ENCODE measurements at regions not wholly inside any gene's neighbourhood (a gene's known extent, or its start where the extent isn't known, plus 50 kb on each side); places are given as distances from the start of the nearest gene placed in this dataset.

- peaks cover 6% of the 10 kb centered on the region for H3K4me1 ChIP-seq (ENCODE audit: low read depth)
- TF ChIP-seq CTCF (IDR thresholded peaks at IDR 0.05), result no peak
- H3K4me3 ChIP-seq, result no peak overlapping the region
- DNase-seq (no peak), ATAC-seq (no peak)
- peaks cover 3% of the 10 kb centered on the region for H3K9me3 ChIP-seq
- intact Hi-C loops (cut with DNase I, micrococcal nuclease), result no loop called here
- H3K36me3 ChIP-seq (ENCODE audit: low read depth), result no peaks in the 10 kb centered on the region
Measured at GRCh38 chr2:105187531-105187930, 54.0 kb upstream of the GPR45 start.

GRCh38 chr2:105188343-105188742, 53.2 kb upstream of the GPR45 start:
- intact Hi-C loops (cut with DNase I, micrococcal nuclease), result no loop called here
- TF ChIP-seq CTCF (IDR thresholded peaks at IDR 0.05), result no peak
- no peak for ATAC-seq

More at GRCh38 chr2:105188343-105188742, 53.2 kb upstream of the GPR45 start:
- Histone ChIP-seq H3K9me3 (peaks cover 3% of the 10 kb centered on the region), H3K4me3 (no peak overlapping the region), H3K36me3 (ENCODE audit: low read depth) (no peaks in the 10 kb centered on the region), H3K4me1 (ENCODE audit: low read depth) (peaks cover 6% of the 10 kb centered on the region)
- no peak for DNase-seq
